UCSD-AML1 (cell line): ENCODE measurements at regions not wholly inside any gene's neighbourhood (a gene's known extent, or its start where the extent isn't known, plus 50 kb on each side); places are given as distances from the start of the nearest gene placed in this dataset.
"Not testable (repeated sequence)": the region's sequence is repeated elsewhere in the genome, so short reads cannot be mapped to it uniquely, and the experiment has no call there.

Experiments
- DNase-seq: peaks from one replicate; lab custom pipeline; 2025; ENCODE audit not compliant: unreplicated experiment; lab: John Stamatoyannopoulos, UW

GRCh38 chr6:67804808-67805207 is 830.3 kb upstream of the ADGRB3 start:
- not testable (repeated sequence) for DNase-seq

- DNase-seq = no peak
These were observed 832.3 kb upstream of the ADGRB3 start for GRCh38 chr6:67802771-67803170.

- no peak for DNase-seq
These were observed 842.1 kb upstream of the ADGRB3 start for GRCh38 chr6:67792996-67793395.

DNA sequence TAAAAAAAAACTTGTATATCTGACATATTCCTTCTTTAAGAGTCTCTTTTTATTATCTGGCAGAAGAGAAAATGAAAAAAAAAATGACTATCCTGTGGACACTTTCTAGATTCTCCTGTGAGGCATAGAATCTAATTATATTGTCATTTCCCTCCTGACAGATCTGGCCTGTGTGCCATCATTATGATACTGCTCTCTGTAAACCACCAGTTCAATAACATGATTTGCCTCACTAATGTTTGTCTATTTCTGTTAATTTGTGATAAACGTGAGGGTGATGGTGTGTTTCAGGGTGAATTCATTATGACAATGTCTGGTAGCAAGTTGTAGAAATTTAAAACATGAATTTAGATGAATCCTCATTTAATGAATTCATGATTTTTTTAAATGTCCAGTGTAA is 844.5 kb upstream of the ADGRB3 start:
- DNase-seq = no peak

- not testable (repeated sequence) for DNase-seq
These were observed 848.0 kb upstream of the ADGRB3 start for GRCh38 chr6:67787119-67787518.

DNA sequence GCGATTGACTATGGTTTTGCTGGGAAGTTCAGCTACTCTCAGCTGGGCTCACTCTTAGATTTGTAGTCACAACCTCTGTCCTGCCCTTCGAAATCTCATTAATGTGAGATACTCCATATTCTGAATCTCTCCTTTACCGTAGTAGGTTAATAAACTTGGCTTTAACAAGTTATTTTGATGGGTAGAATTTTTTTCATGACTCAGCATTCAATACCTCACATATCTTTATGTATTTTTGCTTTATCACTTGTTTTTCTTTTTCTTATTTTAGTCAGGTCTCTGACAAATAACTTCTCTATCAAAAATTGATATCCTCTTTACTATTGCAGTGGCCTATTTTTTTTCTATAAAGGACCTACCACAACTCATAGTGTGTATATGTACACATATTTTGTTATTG is 855.2 kb upstream of the ADGRB3 start:
- DNase-seq = no peak

DNA sequence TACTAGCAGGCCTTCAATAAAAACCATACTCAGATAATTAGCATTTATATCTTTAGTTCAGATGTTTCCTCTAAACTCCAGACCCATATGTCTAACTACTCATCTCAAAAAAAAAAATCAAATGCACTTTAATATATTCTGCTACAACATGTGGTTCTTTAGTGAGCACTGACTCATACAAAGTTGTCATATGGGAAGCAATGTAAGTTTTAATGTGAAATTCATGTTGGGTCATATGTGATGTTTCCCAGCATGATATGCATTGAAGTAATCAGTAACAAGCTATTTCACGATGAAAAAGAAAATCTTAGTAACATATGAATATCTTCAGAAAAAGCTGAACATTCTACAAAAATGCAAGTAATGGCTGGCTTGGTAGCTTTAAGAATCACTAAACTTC is 859.7 kb upstream of the ADGRB3 start:
- DNase-seq = no peak

GRCh38 chr6:67768972-67769371 is 866.1 kb upstream of the ADGRB3 start:
- DNase-seq = no peak

DNA sequence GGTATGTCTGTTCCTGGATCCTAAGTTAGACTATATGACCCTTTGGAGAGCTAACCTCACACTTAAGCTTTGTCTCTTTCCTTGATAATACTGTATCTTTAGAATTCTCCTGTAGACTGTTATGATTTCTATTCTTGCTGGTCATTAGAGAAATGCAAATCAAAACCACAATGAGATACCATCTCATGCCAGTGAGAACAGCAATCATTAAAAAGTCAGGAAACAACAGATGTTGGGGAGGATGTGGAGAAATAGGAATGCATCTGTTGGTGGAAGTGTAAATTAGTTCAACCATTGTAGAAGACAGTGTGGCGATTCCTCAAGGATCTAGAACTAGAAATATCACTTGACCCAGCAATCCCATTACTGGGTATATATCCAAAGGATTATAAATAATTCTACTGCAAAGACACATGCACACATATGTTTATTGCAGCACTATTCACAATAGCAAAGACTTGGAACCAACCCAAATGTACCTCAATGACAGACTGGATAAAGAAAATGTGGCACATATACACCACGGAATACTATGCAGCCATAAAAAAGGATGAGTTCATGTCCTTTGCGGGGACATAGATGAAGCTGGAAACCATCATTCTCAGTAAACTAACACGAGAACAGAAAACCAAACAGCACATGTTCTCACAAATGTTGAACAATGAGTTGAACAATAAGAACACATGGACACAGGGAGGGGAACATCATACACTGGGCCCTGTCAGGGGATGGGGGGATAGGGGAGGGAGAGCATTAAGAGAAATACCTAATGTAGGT is 867.8 kb upstream of the ADGRB3 start:
- DNase-seq = not testable (repeated sequence)

- no peak for DNase-seq
These were observed 869.0 kb upstream of the ADGRB3 start for GRCh38 chr6:67766057-67766456.

GRCh38 chr6:67759001-67759400 is 876.1 kb upstream of the ADGRB3 start:
- DNase-seq = no peak

- DNase-seq = no peak
These were observed 877.5 kb upstream of the ADGRB3 start for GRCh38 chr6:67757465-67758033.

GRCh38 chr6:67748521-67748920 is 886.6 kb upstream of the ADGRB3 start:
- no peak for DNase-seq

DNA sequence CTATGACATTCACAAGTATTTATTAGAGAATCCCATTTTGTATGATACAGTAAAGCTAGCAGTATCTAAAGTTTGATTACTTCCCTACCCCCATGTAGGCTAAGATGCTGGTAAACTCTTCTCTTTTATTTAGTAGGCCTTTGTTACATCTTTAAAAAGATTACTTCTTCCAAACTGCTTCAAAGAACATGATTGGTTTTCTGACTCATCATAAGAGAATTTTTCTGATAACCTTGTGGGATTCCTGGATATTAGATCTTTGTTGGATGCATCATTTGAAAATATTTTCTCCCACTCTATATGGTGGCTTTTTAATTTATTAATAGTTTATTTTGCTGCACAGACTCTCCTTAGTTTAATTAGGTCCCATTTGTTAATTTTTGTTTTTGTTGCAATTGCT is 898.3 kb upstream of the ADGRB3 start:
- no peak for DNase-seq

DNA sequence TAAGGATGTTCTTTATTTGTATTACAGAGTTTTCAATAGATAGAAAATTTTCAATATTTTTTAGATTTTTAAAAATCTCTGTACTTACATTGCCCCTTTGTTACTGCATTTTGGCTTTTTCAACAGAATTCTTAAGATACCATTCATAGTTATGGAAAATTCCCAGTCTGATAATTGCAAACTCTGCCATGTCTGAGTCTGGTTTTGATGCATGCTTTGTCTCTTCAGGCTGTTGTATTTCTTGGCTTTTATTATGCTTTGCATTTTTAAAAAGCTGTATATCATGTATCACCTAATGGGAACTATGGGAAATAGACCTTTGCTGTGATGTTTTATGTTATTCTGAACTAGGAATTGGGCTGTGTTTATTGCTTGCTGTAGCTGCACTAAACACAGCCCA is 898.9 kb upstream of the ADGRB3 start:
- no peak for DNase-seq

- no peak for DNase-seq
These were observed 899.5 kb upstream of the ADGRB3 start for GRCh38 chr6:67735623-67736022.

- DNase-seq = no peak
These were observed 912.2 kb upstream of the ADGRB3 start for GRCh38 chr6:67722861-67723261.

GRCh38 chr6:67717281-67717680 is 917.8 kb upstream of the ADGRB3 start:
- no peak for DNase-seq

GRCh38 chr6:67706388-67706787 is 928.7 kb upstream of the ADGRB3 start:
- DNase-seq = no peak

DNA sequence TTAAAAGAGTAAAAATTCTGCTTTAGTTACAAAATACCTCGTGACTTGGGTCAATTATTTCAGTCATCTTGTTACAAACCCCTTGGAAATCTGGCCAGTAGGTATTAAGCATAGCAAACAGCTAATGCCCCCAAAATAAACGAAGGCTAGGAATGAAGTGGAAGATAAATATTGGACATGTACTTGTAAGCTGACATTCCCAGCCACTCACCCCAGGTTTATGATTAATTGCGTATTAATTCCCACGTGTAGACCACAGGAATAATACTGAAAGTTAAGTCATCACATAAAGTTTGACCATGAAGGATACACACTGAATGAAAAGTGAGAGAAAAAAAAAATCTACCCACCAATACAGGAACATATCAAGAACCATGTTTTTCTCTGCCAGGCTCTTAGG is 936.5 kb upstream of the ADGRB3 start:
- no peak for DNase-seq

- DNase-seq = no peak
These were observed 941.0 kb upstream of the ADGRB3 start for GRCh38 chr6:67694127-67694526.

- DNase-seq = no peak
These were observed 945.8 kb upstream of the ADGRB3 start for GRCh38 chr6:67689329-67689728.

- DNase-seq = no peak
These were observed 947.7 kb upstream of the ADGRB3 start for GRCh38 chr6:67687396-67687795.
